ENCODE measurements at regions not wholly inside any gene's neighbourhood (a gene's known extent, or its start where the extent isn't known, plus 50 kb on each side); places are given as distances from the start of the nearest gene placed in this dataset.

- H4K20me1 ChIP-seq (ENCODE audit: insufficient read depth) = no peaks in the 10 kb centered on the region; the same call in 1 of the 2 replicates
- no TSS peak for BruUV-seq (replicated peaks)
- no peak for DNase-seq (ENCODE audit: low read depth, low spot score)
- no peaks in the 10 kb centered on the region for H3K4me1 ChIP-seq (ENCODE audit: control insufficient read depth in 1 of 2, insufficient read depth in 2 of 2, low read length in 2 of 2)
- no peak overlapping the region for H3K4me2 ChIP-seq (ENCODE audit: low read length)
- intact Hi-C loops (cut with micrococcal nuclease) = no loop called here
- no peaks in the 10 kb centered on the region for H3K9me2 ChIP-seq (ENCODE audit: insufficient read depth)
- H3K9me3 ChIP-seq (ENCODE audit: control insufficient read depth in 1 of 2, insufficient read depth in 1 of 2, low read depth in 1 of 2, low read length in 2 of 2) = no peaks in the 10 kb centered on the region
- CTCF ChIA-PET = no interaction called here
- H3K9ac ChIP-seq (ENCODE audit: low read length) = no peak overlapping the region
- no peaks in the 10 kb centered on the region for H3K79me2 ChIP-seq (ENCODE audit: insufficient read depth, low read length)
- POLR2A ChIA-PET = no interaction called here
- H3K27ac ChIP-seq (ENCODE audit: low read depth, low read length) = no peak overlapping the region
- H3K36me3 ChIP-seq (ENCODE audit: control insufficient read depth in 1 of 2, insufficient read depth in 2 of 2, low read length in 2 of 2) = no peaks in the 10 kb centered on the region
- RAD21 ChIA-PET (ENCODE audit: low non-redundant PET in 1 of 2, low total read pairs in 2 of 2, uncharacterized antibody in 2 of 2, unreplicated experiment in 2 of 2) = no interaction called here
- H2AFZ ChIP-seq (ENCODE audit: low read depth, low read length, poor library complexity, severe bottlenecking) = no peak overlapping the region
- TF ChIP-seq EZH2phosphoT487 (IDR thresholded peaks at IDR 0.05; ENCODE audit: borderline replicate concordance) = no peak
- no peak for TF ChIP-seq EZH2 (IDR thresholded peaks at IDR 0.05)
- TF ChIP-seq ZNF274 (IDR thresholded peaks at IDR 0.05; ENCODE audit: low read depth, low read length) = no peak
- no peak for TF ChIP-seq ATF3 (IDR thresholded peaks at IDR 0.05)
- TF ChIP-seq ELF1 (IDR thresholded peaks at IDR 0.05; ENCODE audit: borderline replicate concordance, low read depth) = no peak
- TF ChIP-seq CTCF (IDR thresholded peaks at IDR 0.05 in 2 of 3, conservative IDR thresholded peaks at IDR 0.05 in 1 of 3; ENCODE audit: borderline replicate concordance in 1 of 3, insufficient read depth in 1 of 3, low read depth in 2 of 3, low read length in 2 of 3) = no peak
- TF ChIP-seq ZBTB33 (IDR thresholded peaks at IDR 0.05; ENCODE audit: extremely low read depth, insufficient replicate concordance, low read length) = no peak
- TF ChIP-seq SIN3A (IDR thresholded peaks at IDR 0.05; ENCODE audit: low read depth) = no peak
- TF ChIP-seq TCF7L2 (IDR thresholded peaks at IDR 0.05; ENCODE audit: borderline replicate concordance, extremely low read depth, insufficient read depth, insufficient read length) = no peak
- TF ChIP-seq CBX3 (IDR thresholded peaks at IDR 0.05; ENCODE audit: low read depth) = no peak
- no peak for TF ChIP-seq YY1 (IDR thresholded peaks at IDR 0.05; ENCODE audit: extremely low read depth, insufficient replicate concordance, low read depth, low read length)
- no peak for TF ChIP-seq FOSL1 (IDR thresholded peaks at IDR 0.05; ENCODE audit: low read depth)
- no peak for TF ChIP-seq POLR2A (IDR thresholded peaks at IDR 0.05; ENCODE audit: borderline replicate concordance, extremely low read depth, insufficient read depth, insufficient read length)
- no peak for TF ChIP-seq JUND (IDR thresholded peaks at IDR 0.05)
- no peak for TF ChIP-seq SRF (IDR thresholded peaks at IDR 0.05; ENCODE audit: low read depth)
- no peak for TF ChIP-seq SP1 (IDR thresholded peaks at IDR 0.05; ENCODE audit: low read depth)
- no peak for TF ChIP-seq REST (IDR thresholded peaks at IDR 0.05; ENCODE audit: low read depth)
- TF ChIP-seq ZFX (IDR thresholded peaks at IDR 0.05) = no peak
- no peak for TF ChIP-seq EGR1 (IDR thresholded peaks at IDR 0.05; ENCODE audit: low read depth)
- peaks cover 22% of the 10 kb centered on the region for H3K27me3 ChIP-seq (ENCODE audit: insufficient read depth, low read length)
- H3K4me3 ChIP-seq (replicated peaks in 1 of 2; ENCODE audit: low read depth in 1 of 2, low read length in 2 of 2) = no peak overlapping the region
- ATAC-seq = no peak
Measured at GRCh38 chr3:94252316-94252715, 189.5 kb downstream of the NSUN3 start.
